Globus pallidus (tissue), 1 donor: ENCODE measurements at regions not wholly inside any gene's neighbourhood (a gene's known extent, or its start where the extent isn't known, plus 50 kb on each side); places are given as distances from the start of the nearest gene placed in this dataset.

ENCODE experiments used
- DNase-seq: peaks from one replicate; pipeline ENCODE4 v3.0.0-alpha.2; 2015; ENCODE audit warnings: low spot score

GRCh38 chr18:61727241-61728193 is 165.3 kb downstream of the RNF152 start:
- no peak for DNase-seq

- DNase-seq = no peak
These were observed 168.3 kb downstream of the RNF152 start for GRCh38 chr18:61724532-61724931.

- DNase-seq = no peak
These were observed 170.6 kb downstream of the RNF152 start for GRCh38 chr18:61722247-61722646.

GRCh38 chr18:61720496-61720895 is 172.3 kb downstream of the RNF152 start:
- no peak for DNase-seq

GRCh38 chr18:61719671-61720070 is 173.1 kb downstream of the RNF152 start:
- DNase-seq = no peak

- no peak for DNase-seq
These were observed 173.9 kb downstream of the RNF152 start for GRCh38 chr18:61718944-61719343.

GRCh38 chr18:61714421-61714820 is 178.4 kb downstream of the RNF152 start:
- no peak for DNase-seq

- no peak for DNase-seq
These were observed 179.3 kb downstream of the RNF152 start for GRCh38 chr18:61713502-61713901.

GRCh38 chr18:61710082-61710620 is 182.7 kb downstream of the RNF152 start:
- DNase-seq = no peak

GRCh38 chr18:61706276-61706915 is 186.4 kb downstream of the RNF152 start:
- no peak for DNase-seq

- no peak for DNase-seq
These were observed 189.3 kb downstream of the RNF152 start for GRCh38 chr18:61703508-61703907.

- DNase-seq = no peak
These were observed 190.8 kb downstream of the RNF152 start for GRCh38 chr18:61702007-61702406.

- no peak for DNase-seq
These were observed 193.3 kb downstream of the RNF152 start for GRCh38 chr18:61699397-61700110.

GRCh38 chr18:61697306-61697909 is 195.4 kb downstream of the RNF152 start:
- DNase-seq = no peak

GRCh38 chr18:61694236-61694635 is 198.6 kb downstream of the RNF152 start:
- no peak for DNase-seq

GRCh38 chr18:61690418-61691138 is 202.2 kb downstream of the RNF152 start:
- no peak for DNase-seq

GRCh38 chr18:61687317-61687716 is 205.5 kb downstream of the RNF152 start:
- no peak for DNase-seq

GRCh38 chr18:61683856-61684255 is 209.0 kb downstream of the RNF152 start:
- no peak for DNase-seq

- no peak for DNase-seq
These were observed 211.7 kb downstream of the RNF152 start for GRCh38 chr18:61681065-61681464.

- no peak for DNase-seq
These were observed 213.0 kb downstream of the RNF152 start for GRCh38 chr18:61679836-61680235.

- DNase-seq = no peak
These were observed 215.3 kb downstream of the RNF152 start for GRCh38 chr18:61677435-61677970.
